ENCODE measurements at regions not wholly inside any gene's neighbourhood (a gene's known extent, or its start where the extent isn't known, plus 50 kb on each side); places are given as distances from the start of the nearest gene placed in this dataset.

- TF ChIP-seq ZBTB43 (CRISPR knock-in tag; conservative IDR thresholded peaks at IDR 0.05) (no peak), ZMYM4 (CRISPR knock-in tag; IDR thresholded peaks at IDR 0.05) (peak; percentile 87), RARG (CRISPR knock-in tag; IDR thresholded peaks at IDR 0.05; ENCODE audit: low read depth) (no peak), ZBTB1 (CRISPR knock-in tag; IDR thresholded peaks at IDR 0.05; ENCODE audit: borderline replicate concordance) (no peak), ZKSCAN1 (IDR thresholded peaks at IDR 0.05; ENCODE audit: low read length) (no peak), ZNF850 (CRISPR knock-in tag; conservative IDR thresholded peaks at IDR 0.05) (no peak), PRPF4 (IDR thresholded peaks at IDR 0.05; ENCODE audit: low read depth, low read length, poor library complexity, severe bottlenecking) (no peak), DNMT1 (CRISPR knock-in tag; IDR thresholded peaks at IDR 0.05) (no peak), THYN1 (CRISPR knock-in tag; IDR thresholded peaks at IDR 0.05; ENCODE audit: borderline replicate concordance, low read depth) (no peak), CCAR2 (optimal IDR thresholded peaks at IDR 0.05; ENCODE audit: low read depth, low read length) (no peak), NR2F6 (IDR thresholded peaks at IDR 0.05) (peak; percentile 75), NR2F6 (CRISPR knock-in tag; IDR thresholded peaks at IDR 0.05) (peak; percentile 78), AKAP8 (CRISPR knock-in tag; IDR thresholded peaks at IDR 0.05) (no peak), HIVEP1 (CRISPR knock-in tag; IDR thresholded peaks at IDR 0.05) (no peak), ZNF143 (CRISPR knock-in tag; IDR thresholded peaks at IDR 0.05) (no peak), ZNF569 (CRISPR knock-in tag; IDR thresholded peaks at IDR 0.05; ENCODE audit: borderline replicate concordance) (no peak), TCF12 (IDR thresholded peaks at IDR 0.05) (no peak), TCF12 (CRISPR knock-in tag; IDR thresholded peaks at IDR 0.05) (peak; percentile 89; the same call in 1 of the 2 replicates), ZNF703 (CRISPR knock-in tag; IDR thresholded peaks at IDR 0.05; ENCODE audit: borderline replicate concordance) (0 out of 2 replicates have a peak, but pooled peaks have one; percentile 39)
- TF ChIP-seq, protein P1, sequence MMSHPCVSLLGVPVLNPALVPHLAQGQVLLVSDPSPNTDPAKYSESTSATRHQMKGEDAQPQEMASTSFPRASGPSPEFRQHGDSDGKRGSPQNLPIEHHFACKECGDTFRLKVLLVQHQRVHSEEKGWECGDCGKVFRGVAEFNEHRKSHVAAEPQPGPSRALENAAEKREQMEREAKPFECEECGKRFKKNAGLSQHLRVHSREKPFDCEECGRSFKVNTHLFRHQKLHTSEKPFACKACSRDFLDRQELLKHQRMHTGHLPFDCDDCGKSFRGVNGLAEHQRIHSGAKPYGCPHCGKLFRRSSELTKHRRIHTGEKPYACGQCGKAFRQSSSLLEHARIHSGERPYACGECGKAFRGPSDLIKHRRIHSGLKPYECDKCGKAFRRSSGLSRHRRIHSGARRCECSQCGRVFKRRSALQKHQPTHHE (CRISPR knock-in tag; IDR thresholded peaks at IDR 0.05; ENCODE audit: borderline replicate concordance), result no peak; the same call in 1 of the 2 replicates
- TF ChIP-seq, protein P2, sequence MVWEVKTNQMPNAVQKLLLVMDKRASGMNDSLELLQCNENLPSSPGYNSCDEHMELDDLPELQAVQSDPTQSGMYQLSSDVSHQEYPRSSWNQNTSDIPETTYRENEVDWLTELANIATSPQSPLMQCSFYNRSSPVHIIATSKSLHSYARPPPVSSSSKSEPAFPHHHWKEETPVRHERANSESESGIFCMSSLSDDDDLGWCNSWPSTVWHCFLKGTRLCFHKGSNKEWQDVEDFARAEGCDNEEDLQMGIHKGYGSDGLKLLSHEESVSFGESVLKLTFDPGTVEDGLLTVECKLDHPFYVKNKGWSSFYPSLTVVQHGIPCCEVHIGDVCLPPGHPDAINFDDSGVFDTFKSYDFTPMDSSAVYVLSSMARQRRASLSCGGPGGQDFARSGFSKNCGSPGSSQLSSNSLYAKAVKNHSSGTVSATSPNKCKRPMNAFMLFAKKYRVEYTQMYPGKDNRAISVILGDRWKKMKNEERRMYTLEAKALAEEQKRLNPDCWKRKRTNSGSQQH (CRISPR knock-in tag; IDR thresholded peaks at IDR 0.05; ENCODE audit: low read depth), result peak; percentile 31; the same call in 1 of the 2 replicates
- TF ChIP-seq, protein P3, sequence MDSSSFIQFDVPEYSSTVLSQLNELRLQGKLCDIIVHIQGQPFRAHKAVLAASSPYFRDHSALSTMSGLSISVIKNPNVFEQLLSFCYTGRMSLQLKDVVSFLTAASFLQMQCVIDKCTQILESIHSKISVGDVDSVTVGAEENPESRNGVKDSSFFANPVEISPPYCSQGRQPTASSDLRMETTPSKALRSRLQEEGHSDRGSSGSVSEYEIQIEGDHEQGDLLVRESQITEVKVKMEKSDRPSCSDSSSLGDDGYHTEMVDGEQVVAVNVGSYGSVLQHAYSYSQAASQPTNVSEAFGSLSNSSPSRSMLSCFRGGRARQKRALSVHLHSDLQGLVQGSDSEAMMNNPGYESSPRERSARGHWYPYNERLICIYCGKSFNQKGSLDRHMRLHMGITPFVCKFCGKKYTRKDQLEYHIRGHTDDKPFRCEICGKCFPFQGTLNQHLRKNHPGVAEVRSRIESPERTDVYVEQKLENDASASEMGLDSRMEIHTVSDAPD (CRISPR knock-in tag; IDR thresholded peaks at IDR 0.05), result peak; percentile 84; the same call in 1 of the 2 replicates
- TF ChIP-seq, protein P4, sequence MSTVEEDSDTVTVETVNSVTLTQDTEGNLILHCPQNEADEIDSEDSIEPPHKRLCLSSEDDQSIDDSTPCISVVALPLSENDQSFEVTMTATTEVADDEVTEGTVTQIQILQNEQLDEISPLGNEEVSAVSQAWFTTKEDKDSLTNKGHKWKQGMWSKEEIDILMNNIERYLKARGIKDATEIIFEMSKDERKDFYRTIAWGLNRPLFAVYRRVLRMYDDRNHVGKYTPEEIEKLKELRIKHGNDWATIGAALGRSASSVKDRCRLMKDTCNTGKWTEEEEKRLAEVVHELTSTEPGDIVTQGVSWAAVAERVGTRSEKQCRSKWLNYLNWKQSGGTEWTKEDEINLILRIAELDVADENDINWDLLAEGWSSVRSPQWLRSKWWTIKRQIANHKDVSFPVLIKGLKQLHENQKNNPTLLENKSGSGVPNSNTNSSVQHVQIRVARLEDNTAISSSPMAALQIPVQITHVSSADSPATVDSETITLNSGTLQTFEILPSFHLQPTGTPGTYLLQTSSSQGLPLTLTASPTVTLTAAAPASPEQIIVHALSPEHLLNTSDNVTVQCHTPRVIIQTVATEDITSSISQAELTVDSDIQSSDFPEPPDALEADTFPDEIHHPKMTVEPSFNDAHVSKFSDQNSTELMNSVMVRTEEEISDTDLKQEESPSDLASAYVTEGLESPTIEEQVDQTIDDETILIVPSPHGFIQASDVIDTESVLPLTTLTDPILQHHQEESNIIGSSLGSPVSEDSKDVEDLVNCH (CRISPR knock-in tag; IDR thresholded peaks at IDR 0.05), result no peak
These were observed 223.3 kb upstream of the STXBP5 start (continued) for GRCh38 chr6:146980900-146981329.
